GM23338 (cell line): ENCODE measurements at regions not wholly inside any gene's neighbourhood (a gene's known extent, or its start where the extent isn't known, plus 50 kb on each side); places are given as distances from the start of the nearest gene placed in this dataset.

Experiments used
- ATAC-seq: fragments of 200-7000 bp; cut with Tn5 transposase; 3 replicates; pipeline ENCODE4 v1.9.1; 2020
- DNase-seq: peaks from one replicate; pipeline ENCODE4 v3.0.0-alpha.2; 2015; ENCODE audit warnings: low spot score
- H2AFZ ChIP-seq: fragments of 200-600 bp; sonication (generic); 2 replicates; pipeline ENCODE4 v1.8.0; 2016; ENCODE audit warnings: antibody characterized with exemption, mild to moderate bottlenecking, moderate library complexity
- H3F3A ChIP-seq: fragments of 200-600 bp; sonication (generic); replicated peaks from 2 replicates; pipeline ENCODE4 v1.8.0; 2017; ENCODE audit warnings: antibody characterized with exemption, mixed run types, low read depth
- H3K27ac ChIP-seq: fragments of 200-600 bp; sonication (generic); 2 replicates; pipeline ENCODE4 v1.6.1; 2016; ENCODE audit warnings: low read depth
- H3K27me3 ChIP-seq: fragments of 200-600 bp; sonication (generic); 2 replicates; pipeline ENCODE4 v1.8.0; 2016; ENCODE audit warnings: mild to moderate bottlenecking, mixed run types, moderate library complexity; ENCODE audit not compliant: insufficient read depth
- H3K36me3 ChIP-seq: fragments of 200-600 bp; sonication (generic); 2 replicates; pipeline ENCODE4 v1.8.0; 2016; ENCODE audit warnings: mild to moderate bottlenecking; ENCODE audit not compliant: insufficient read depth
- H3K4me1 ChIP-seq: fragments of 200-600 bp; sonication (generic); 2 replicates; pipeline ENCODE4 v1.8.0; 2016; ENCODE audit warnings: mild to moderate bottlenecking, moderate library complexity; ENCODE audit not compliant: insufficient read depth
- H3K4me2 ChIP-seq: fragments of 200-600 bp; sonication (generic); 2 replicates; pipeline ENCODE4 v1.7.1; 2017; ENCODE audit warnings: mixed run types
- H3K4me3 ChIP-seq: fragments of 200-600 bp; sonication (generic); 2 replicates; pipeline ENCODE4 v1.6.1; 2016; ENCODE audit warnings: mixed run types
- H3K79me2 ChIP-seq: fragments of 200-600 bp; sonication (generic); replicated peaks from 2 replicates; pipeline ENCODE4 v1.8.0; 2017; ENCODE audit warnings: mild to moderate bottlenecking; ENCODE audit not compliant: insufficient read depth
- H3K9me2 ChIP-seq: fragments of 200-600 bp; sonication (generic); 2 replicates; pipeline ENCODE4 v1.8.0; 2017; ENCODE audit not compliant: insufficient read depth
- H4K20me1 ChIP-seq: fragments of 200-600 bp; sonication (generic); replicated peaks from 2 replicates; pipeline ENCODE4 v1.8.0; 2017; ENCODE audit warnings: mild to moderate bottlenecking; ENCODE audit not compliant: insufficient read depth
- H3K27ac Mint-ChIP-seq: 2 replicates; pipeline ENCODE4 v1.8.0; 2020; ENCODE audit warnings: inconsistent platforms, mild to moderate bottlenecking, moderate library complexity, mixed read lengths
- H3K27me3 Mint-ChIP-seq: 3 replicates; pipeline ENCODE4 v1.8.0; 2022; ENCODE audit warnings: low read depth, mild to moderate bottlenecking, moderate library complexity, mixed read lengths, inconsistent platforms; ENCODE audit not compliant: insufficient read depth, poor library complexity
- H3K36me3 Mint-ChIP-seq: 3 replicates; pipeline ENCODE4 v1.8.0; 2021; ENCODE audit warnings: low read depth, mild to moderate bottlenecking, inconsistent platforms, moderate library complexity, mixed read lengths
- H3K4me1 Mint-ChIP-seq: 3 replicates; pipeline ENCODE4 v1.8.0; 2020; ENCODE audit warnings: mild to moderate bottlenecking, inconsistent platforms, mixed read lengths
- H3K4me3 Mint-ChIP-seq: 3 replicates; pipeline ENCODE4 v1.8.0; 2021; ENCODE audit warnings: moderate library complexity, mild to moderate bottlenecking, inconsistent platforms, mixed read lengths
- H3K9me3 Mint-ChIP-seq: 3 replicates; pipeline ENCODE4 v1.8.0; 2020; ENCODE audit warnings: moderate library complexity, mild to moderate bottlenecking, inconsistent platforms, mixed read lengths
- CTCF ChIP-seq, 2 experiments: fragments of 200-600 bp in 1 of 2; sonication (generic) in 1 of 2; conservative IDR thresholded peaks; 2 replicates each; pipeline versions ENCODE4 v1.5.1 to v1.6.1; 2016 to 2017; ENCODE audit warnings: antibody characterized with exemption in 2 of 2, low read depth in 2 of 2, mild to moderate bottlenecking in 2 of 2, moderate library complexity in 1 of 2
- ETS1 ChIP-seq: IDR thresholded peaks from 2 replicates; pipeline ENCODE4 v1.6.1; 2016; ENCODE audit warnings: antibody characterized with exemption
- EZH2 ChIP-seq: fragments of 200-600 bp; sonication (generic); IDR thresholded peaks from one replicate; pipeline ENCODE4 v1.8.0; 2017; ENCODE audit warnings: antibody characterized with exemption, mild to moderate bottlenecking, low read depth; ENCODE audit not compliant: unreplicated experiment
- EZH2phosphoT487 ChIP-seq: fragments of 200-600 bp; sonication (generic); IDR thresholded peaks from one replicate; pipeline ENCODE4 v1.8.1; 2018; ENCODE audit warnings: antibody characterized with exemption; ENCODE audit not compliant: unreplicated experiment
- NANOG ChIP-seq: IDR thresholded peaks from 2 replicates; pipeline ENCODE4 v1.6.1; 2016; ENCODE audit warnings: antibody characterized with exemption, borderline replicate concordance
- POLR2AphosphoS5 ChIP-seq: IDR thresholded peaks from 2 replicates; pipeline ENCODE4 v1.6.1; 2016; ENCODE audit warnings: antibody characterized with exemption, low read depth
- ZNF114 ChIP-seq: fragments of 250-450 bp; sonication (Bioruptor Pico); IDR thresholded peaks from 2 replicates; pipeline ENCODE4 v1.5.0; 2020; ENCODE audit warnings: mild to moderate bottlenecking, moderate library complexity
- ZNF331 ChIP-seq: fragments of 250-450 bp; sonication (Bioruptor Pico); IDR thresholded peaks from 2 replicates; pipeline ENCODE4 v1.5.0; 2020; ENCODE audit warnings: low read depth, mild to moderate bottlenecking, moderate library complexity
- ZNF462 ChIP-seq: fragments of 250-450 bp; sonication (Bioruptor Pico); IDR thresholded peaks from 2 replicates; pipeline ENCODE4 v1.5.0; 2020; ENCODE audit warnings: mild to moderate bottlenecking, moderate library complexity
- TF ChIP-seq, protein P1 (sequence below): IDR thresholded peaks from one replicate; pipeline ENCODE4 v1.6.1; 2018; ENCODE audit warnings: antibody characterized with exemption; ENCODE audit not compliant: unreplicated experiment

DNA sequence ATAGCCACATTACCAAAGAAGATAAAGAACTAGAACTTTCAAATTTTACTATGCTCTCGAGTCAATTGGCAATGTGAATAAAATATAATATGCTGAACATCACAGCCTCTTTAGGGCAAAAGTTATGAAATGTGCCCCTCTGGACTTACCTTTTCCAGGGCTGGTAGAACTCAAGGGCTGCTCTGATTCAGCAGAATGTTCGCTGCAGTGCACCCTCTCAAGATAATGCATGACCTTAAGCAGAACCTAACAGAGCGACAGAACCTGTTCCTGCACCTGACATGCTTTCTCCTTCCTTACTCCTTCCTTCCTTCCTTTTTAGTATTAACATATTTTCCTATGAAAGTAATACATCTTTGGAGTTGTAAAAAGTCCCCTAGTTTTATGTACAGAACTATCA is 65.4 kb upstream of the STXBP5 start (continued):
- TF ChIP-seq CTCF (conservative IDR thresholded peaks at IDR 0.05; ENCODE audit: low read depth in 2 of 2) (no peak), POLR2AphosphoS5 (no peak)

- Mint-ChIP-seq H3K4me3 (no peak overlapping the region), H3K27me3 (no peaks in the 10 kb centered on the region), H3K36me3 (no peaks in the 10 kb centered on the region), H3K27ac (no peak overlapping the region), H3K4me1 (no peaks in the 10 kb centered on the region), H3K9me3 (no peaks in the 10 kb centered on the region)
- H3K27me3 ChIP-seq, result no peaks in the 10 kb centered on the region
- no peaks in the 10 kb centered on the region for H3K9me2 ChIP-seq
- peak overlapping the region; percentile 16; the same call in 1 of the 2 replicates for H2AFZ ChIP-seq
- DNase-seq, result no peak
- ATAC-seq, result no peak
- H3K4me3 ChIP-seq, result no peak overlapping the region
- H3K4me1 ChIP-seq, result no peaks in the 10 kb centered on the region
- no peak overlapping the region for H3K4me2 ChIP-seq
- H4K20me1 ChIP-seq, result no peaks in the 10 kb centered on the region
- no peaks in the 10 kb centered on the region for H3K79me2 ChIP-seq
- H3K36me3 ChIP-seq, result no peaks in the 10 kb centered on the region
- no peaks in the 10 kb centered on the region for H3F3A ChIP-seq
- H3K27ac ChIP-seq, result no peak overlapping the region
- TF ChIP-seq, protein P1, sequence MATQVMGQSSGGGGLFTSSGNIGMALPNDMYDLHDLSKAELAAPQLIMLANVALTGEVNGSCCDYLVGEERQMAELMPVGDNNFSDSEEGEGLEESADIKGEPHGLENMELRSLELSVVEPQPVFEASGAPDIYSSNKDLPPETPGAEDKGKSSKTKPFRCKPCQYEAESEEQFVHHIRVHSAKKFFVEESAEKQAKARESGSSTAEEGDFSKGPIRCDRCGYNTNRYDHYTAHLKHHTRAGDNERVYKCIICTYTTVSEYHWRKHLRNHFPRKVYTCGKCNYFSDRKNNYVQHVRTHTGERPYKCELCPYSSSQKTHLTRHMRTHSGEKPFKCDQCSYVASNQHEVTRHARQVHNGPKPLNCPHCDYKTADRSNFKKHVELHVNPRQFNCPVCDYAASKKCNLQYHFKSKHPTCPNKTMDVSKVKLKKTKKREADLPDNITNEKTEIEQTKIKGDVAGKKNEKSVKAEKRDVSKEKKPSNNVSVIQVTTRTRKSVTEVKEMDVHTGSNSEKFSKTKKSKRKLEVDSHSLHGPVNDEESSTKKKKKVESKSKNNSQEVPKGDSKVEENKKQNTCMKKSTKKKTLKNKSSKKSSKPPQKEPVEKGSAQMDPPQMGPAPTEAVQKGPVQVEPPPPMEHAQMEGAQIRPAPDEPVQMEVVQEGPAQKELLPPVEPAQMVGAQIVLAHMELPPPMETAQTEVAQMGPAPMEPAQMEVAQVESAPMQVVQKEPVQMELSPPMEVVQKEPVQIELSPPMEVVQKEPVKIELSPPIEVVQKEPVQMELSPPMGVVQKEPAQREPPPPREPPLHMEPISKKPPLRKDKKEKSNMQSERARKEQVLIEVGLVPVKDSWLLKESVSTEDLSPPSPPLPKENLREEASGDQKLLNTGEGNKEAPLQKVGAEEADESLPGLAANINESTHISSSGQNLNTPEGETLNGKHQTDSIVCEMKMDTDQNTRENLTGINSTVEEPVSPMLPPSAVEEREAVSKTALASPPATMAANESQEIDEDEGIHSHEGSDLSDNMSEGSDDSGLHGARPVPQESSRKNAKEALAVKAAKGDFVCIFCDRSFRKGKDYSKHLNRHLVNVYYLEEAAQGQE, result no peak
- TF ChIP-seq ETS1, result no peak
- no peak for TF ChIP-seq ZNF114
- TF ChIP-seq ZNF331 (CRISPR knock-in tag), result no peak
- no peak for TF ChIP-seq NANOG
- no peak for TF ChIP-seq EZH2phosphoT487
- TF ChIP-seq ZNF462 (CRISPR knock-in tag), result no peak
- TF ChIP-seq CTCF (conservative IDR thresholded peaks at IDR 0.05; ENCODE audit: low read depth in 2 of 2), result no peak
- no peak for TF ChIP-seq EZH2
Observed at GRCh38 chr6:147141711-147142308, 62.4 kb upstream of the STXBP5 start.
